ENCODE measurements at regions not wholly inside any gene's neighbourhood (a gene's known extent, or its start where the extent isn't known, plus 50 kb on each side); places are given as distances from the start of the nearest gene placed in this dataset.

GRCh38 chr2:12338946-12339697 is 377.6 kb upstream of the TRIB2 start:
- Mint-ChIP-seq H3K4me3 (no peak overlapping the region), H3K9me3 (no peaks in the 10 kb centered on the region), H3K36me3 (no peaks in the 10 kb centered on the region), H3K27ac (no peak overlapping the region), H3K27me3 (no peaks in the 10 kb centered on the region), H3K4me1 (ENCODE audit: low read depth) (peaks cover 8% of the 10 kb centered on the region)
- no peak for DNase-seq
- intact Hi-C loops (cut with micrococcal nuclease): no loop called here
- ChIA-PET POLR2A (interaction anchor here (0.6 kb wide), 1 partner anchor 477 kb away, joined by 3 read pairs; no protein-coding TSS in a partner anchor), CTCF (interaction anchor here (0.6 kb wide), 1 partner anchor 489 kb away, joined by 3 read pairs; no protein-coding TSS in a partner anchor)

DNA sequence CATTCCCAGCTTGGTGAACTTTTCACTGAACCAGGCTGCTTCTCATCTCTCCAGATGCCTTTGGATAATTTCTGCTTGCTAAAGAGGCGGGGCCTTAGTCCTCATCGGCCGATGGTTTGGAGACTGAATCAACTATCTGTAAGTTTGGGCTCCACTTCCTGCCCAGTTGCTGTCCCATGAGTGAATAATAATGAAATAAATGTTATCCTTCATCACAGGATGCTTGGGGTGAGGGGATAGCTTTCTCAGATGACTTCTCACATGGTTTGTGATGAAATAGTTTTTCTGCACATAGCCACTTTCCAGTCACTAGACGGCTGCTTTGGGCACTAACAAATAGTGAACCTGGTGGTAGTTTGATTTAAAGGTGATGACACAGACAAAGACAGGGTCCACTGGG is 376.6 kb upstream of the TRIB2 start:
- no peak overlapping the region for H3K4me3 Mint-ChIP-seq

DNA sequence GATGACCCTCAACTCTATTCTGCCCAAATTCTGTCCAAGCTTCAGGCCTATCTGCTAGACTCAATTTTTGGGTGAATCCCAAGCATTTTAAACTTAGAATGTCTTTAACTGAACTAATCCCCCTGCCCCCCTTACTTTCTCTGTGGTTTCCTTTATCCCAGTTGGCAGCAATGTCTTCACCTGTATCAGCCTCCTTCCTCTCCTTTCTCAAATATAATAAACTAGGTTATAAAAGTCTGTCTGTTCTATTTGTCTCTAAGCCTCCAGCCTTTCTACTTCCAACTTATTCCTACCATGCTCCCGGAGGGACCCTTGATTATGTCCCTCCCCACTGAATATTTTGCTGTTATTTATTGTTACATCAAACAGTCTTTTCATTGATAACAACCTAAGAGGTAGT is 375.5 kb upstream of the TRIB2 start:
- peaks cover 2% of the 10 kb centered on the region for H3K36me3 Mint-ChIP-seq
- no peak overlapping the region for H3K4me3 Mint-ChIP-seq
- ChIA-PET CTCF (no interaction called here), POLR2A (no interaction called here)
- DNase-seq: no peak
- H3K27ac Mint-ChIP-seq: no peak overlapping the region
- peaks cover 2% of the 10 kb centered on the region for H3K9me3 Mint-ChIP-seq
- intact Hi-C loops (cut with micrococcal nuclease): no loop called here
- H3K4me1 Mint-ChIP-seq (ENCODE audit: low read depth): no peaks in the 10 kb centered on the region
- H3K27me3 Mint-ChIP-seq: no peaks in the 10 kb centered on the region

More for the DNA sequence above, 376.6 kb upstream of the TRIB2 start:
- Mint-ChIP-seq H3K9me3 (peaks cover 2% of the 10 kb centered on the region), H3K36me3 (no peaks in the 10 kb centered on the region), H3K27ac (no peak overlapping the region), H3K4me1 (ENCODE audit: low read depth) (no peaks in the 10 kb centered on the region), H3K27me3 (no peaks in the 10 kb centered on the region)
- intact Hi-C loops (cut with micrococcal nuclease): no loop called here
- no peak for DNase-seq
- ChIA-PET CTCF (no interaction called here), POLR2A (no interaction called here)

DNA sequence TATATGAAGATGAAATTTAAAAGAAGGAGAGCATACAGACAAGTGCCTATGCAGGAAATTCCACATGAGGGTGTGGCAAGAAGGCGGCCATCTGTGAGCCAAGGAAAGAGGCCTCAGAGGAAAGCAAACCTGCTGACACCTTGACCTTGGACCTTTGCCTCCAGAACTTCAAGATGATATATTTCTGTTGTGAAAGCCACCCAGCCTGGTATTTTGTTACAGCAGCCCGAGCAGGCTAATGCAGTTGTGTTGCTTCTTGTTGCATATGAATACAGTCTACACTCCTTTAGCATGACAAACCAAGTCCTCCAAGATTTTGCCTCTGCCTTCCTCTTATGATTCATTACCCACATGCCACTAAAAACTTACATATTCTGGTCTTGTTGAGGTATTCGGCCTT is 374.8 kb upstream of the TRIB2 start:
- no peak for DNase-seq
- POLR2A ChIA-PET: no interaction called here
- Mint-ChIP-seq H3K36me3 (peaks cover 2% of the 10 kb centered on the region), H3K9me3 (peaks cover 2% of the 10 kb centered on the region), H3K4me3 (no peak overlapping the region), H3K27ac (no peak overlapping the region), H3K27me3 (no peaks in the 10 kb centered on the region), H3K4me1 (ENCODE audit: low read depth) (no peaks in the 10 kb centered on the region)
- intact Hi-C loops (cut with micrococcal nuclease): no loop called here
- CTCF ChIA-PET: no interaction called here

DNA sequence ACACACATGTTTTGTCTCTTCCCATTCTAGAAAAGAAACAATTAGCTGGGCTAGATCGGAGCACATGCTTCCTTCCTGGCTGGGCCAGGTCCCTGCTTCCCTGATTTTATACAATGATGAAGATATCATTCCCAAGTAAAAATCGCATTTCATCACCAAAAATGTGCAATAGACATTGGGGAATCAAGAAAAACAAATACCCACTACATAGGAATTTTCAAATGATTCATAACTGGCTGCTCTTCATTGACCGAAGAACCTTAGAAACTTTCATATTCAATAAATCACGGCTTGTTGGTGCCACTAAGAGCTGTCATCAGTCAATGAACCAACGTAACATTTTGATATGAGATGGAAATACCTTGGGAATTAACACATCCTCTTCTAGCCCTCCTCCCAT is 373.6 kb upstream of the TRIB2 start:
- no peak overlapping the region for H3K4me3 Mint-ChIP-seq
- no peaks in the 10 kb centered on the region for H3K4me1 Mint-ChIP-seq (ENCODE audit: low read depth)
- H3K9me3 Mint-ChIP-seq: peaks cover 2% of the 10 kb centered on the region
- H3K27ac Mint-ChIP-seq: no peak overlapping the region
- intact Hi-C loops (cut with micrococcal nuclease): no loop called here
- no peak for DNase-seq
- H3K27me3 Mint-ChIP-seq: no peaks in the 10 kb centered on the region
- CTCF ChIA-PET: no interaction called here
- H3K36me3 Mint-ChIP-seq: peaks cover 2% of the 10 kb centered on the region
- POLR2A ChIA-PET: no interaction called here

- no peak for DNase-seq
- H3K9me3 Mint-ChIP-seq: peaks cover 2% of the 10 kb centered on the region
- H3K27me3 Mint-ChIP-seq: no peaks in the 10 kb centered on the region
- no peak overlapping the region for H3K4me3 Mint-ChIP-seq
- intact Hi-C loops (cut with micrococcal nuclease): no loop called here
- ChIA-PET POLR2A (no interaction called here), CTCF (no interaction called here)
- H3K36me3 Mint-ChIP-seq: peaks cover 2% of the 10 kb centered on the region
- no peak overlapping the region for H3K27ac Mint-ChIP-seq
- H3K4me1 Mint-ChIP-seq (ENCODE audit: low read depth): no peaks in the 10 kb centered on the region
Observed at GRCh38 chr2:12347066-12347493, 369.7 kb upstream of the TRIB2 start.

GRCh38 chr2:12348216-12348615 is 368.5 kb upstream of the TRIB2 start:
- H3K27me3 Mint-ChIP-seq: no peaks in the 10 kb centered on the region
- H3K4me3 Mint-ChIP-seq: no peak overlapping the region
- CTCF ChIA-PET: no interaction called here
- H3K9me3 Mint-ChIP-seq: peaks cover 2% of the 10 kb centered on the region
- H3K27ac Mint-ChIP-seq: no peak overlapping the region
- DNase-seq: no peak
- intact Hi-C loops (cut with micrococcal nuclease): no loop called here
- peaks cover 2% of the 10 kb centered on the region for H3K36me3 Mint-ChIP-seq
- POLR2A ChIA-PET: no interaction called here
- no peaks in the 10 kb centered on the region for H3K4me1 Mint-ChIP-seq (ENCODE audit: low read depth)

GRCh38 chr2:12350821-12351220 is 365.9 kb upstream of the TRIB2 start:
- Mint-ChIP-seq H3K4me3 (no peak overlapping the region), H3K27ac (no peak overlapping the region), H3K36me3 (peaks cover under 1% of the 10 kb centered on the region), H3K27me3 (no peaks in the 10 kb centered on the region), H3K9me3 (no peaks in the 10 kb centered on the region), H3K4me1 (ENCODE audit: low read depth) (no peaks in the 10 kb centered on the region)
- intact Hi-C loops (cut with micrococcal nuclease): no loop called here
- CTCF ChIA-PET: no interaction called here
- DNase-seq: no peak
- POLR2A ChIA-PET: no interaction called here

DNA sequence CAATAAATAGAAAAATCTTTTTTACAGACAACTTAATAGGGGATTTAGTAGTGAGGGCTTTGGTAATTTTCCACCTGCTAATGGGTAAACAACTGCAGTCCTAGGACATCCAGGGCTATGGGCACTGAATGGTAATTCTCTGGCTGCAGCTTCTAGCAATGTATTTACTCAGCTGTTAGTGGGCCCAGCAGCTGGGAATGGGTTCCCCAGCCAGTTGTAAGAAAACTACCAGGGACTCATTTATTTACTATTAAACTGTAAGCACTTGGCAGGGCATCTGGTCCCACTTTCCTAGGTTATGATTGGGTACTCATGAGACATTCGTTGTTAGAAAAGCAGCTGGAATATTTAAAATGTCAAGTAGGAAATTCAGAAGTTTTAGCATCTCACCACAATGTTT is 363.8 kb upstream of the TRIB2 start:
- H3K4me3 Mint-ChIP-seq: no peak overlapping the region
- no peaks in the 10 kb centered on the region for H3K27me3 Mint-ChIP-seq
- H3K27ac Mint-ChIP-seq: no peak overlapping the region
- H3K36me3 Mint-ChIP-seq: no peaks in the 10 kb centered on the region
- POLR2A ChIA-PET: no interaction called here
- no peak for DNase-seq
- intact Hi-C loops (cut with micrococcal nuclease): no loop called here
- H3K9me3 Mint-ChIP-seq: no peaks in the 10 kb centered on the region
- CTCF ChIA-PET: no interaction called here
- no peaks in the 10 kb centered on the region for H3K4me1 Mint-ChIP-seq (ENCODE audit: low read depth)

DNA sequence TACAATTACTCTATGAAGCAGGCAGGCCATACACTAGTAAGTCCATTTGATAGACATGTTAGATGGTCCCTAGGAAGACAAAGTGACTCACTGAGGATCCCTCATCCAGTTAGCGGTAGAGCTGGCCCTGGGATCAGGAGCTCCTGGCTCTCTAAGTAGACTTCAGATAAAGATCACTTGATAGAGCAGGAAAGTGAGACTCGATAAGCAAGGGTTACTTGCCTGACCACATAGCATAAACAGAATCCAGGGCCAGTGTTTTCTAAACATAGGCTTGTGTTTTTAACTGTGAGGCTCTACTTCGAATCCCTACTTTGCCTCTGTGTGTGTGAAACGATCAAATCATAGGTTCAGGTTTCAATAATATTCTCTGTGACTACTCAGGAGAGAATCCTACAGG is 355.2 kb upstream of the TRIB2 start:
- Mint-ChIP-seq H3K27ac (no peak overlapping the region), H3K27me3 (no peaks in the 10 kb centered on the region), H3K4me1 (ENCODE audit: low read depth) (no peaks in the 10 kb centered on the region), H3K4me3 (no peak overlapping the region), H3K9me3 (peaks cover 7% of the 10 kb centered on the region), H3K36me3 (peaks cover 4% of the 10 kb centered on the region)
- no peak for DNase-seq
- POLR2A ChIA-PET: no interaction called here
- CTCF ChIA-PET: no interaction called here
- intact Hi-C loops (cut with micrococcal nuclease): no loop called here

DNA sequence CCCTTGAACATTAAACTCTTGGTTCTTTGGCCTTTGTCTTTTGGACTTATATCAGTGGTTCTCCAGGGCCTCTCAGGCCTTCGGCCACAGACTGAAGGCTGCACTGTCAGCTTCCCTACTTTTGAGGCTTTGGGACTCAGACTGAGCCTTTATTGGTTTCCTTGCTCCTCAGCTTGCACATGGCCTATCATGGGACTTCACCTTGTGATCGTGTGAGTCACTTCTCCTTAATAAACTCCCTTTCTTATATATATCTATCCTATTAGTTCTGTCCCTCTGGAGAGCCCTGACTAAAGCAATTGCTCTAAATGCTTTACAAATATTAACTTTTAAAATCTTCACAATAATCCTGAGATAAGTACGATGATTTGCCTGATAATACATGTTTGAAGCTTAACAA is 353.6 kb upstream of the TRIB2 start:
- Mint-ChIP-seq H3K9me3 (peaks cover 7% of the 10 kb centered on the region), H3K4me3 (no peak overlapping the region), H3K4me1 (ENCODE audit: low read depth) (no peaks in the 10 kb centered on the region), H3K36me3 (peaks cover 4% of the 10 kb centered on the region), H3K27ac (no peak overlapping the region), H3K27me3 (no peaks in the 10 kb centered on the region)
- intact Hi-C loops (cut with micrococcal nuclease): no loop called here
- POLR2A ChIA-PET: no interaction called here
- CTCF ChIA-PET: no interaction called here
- no peak for DNase-seq

DNA sequence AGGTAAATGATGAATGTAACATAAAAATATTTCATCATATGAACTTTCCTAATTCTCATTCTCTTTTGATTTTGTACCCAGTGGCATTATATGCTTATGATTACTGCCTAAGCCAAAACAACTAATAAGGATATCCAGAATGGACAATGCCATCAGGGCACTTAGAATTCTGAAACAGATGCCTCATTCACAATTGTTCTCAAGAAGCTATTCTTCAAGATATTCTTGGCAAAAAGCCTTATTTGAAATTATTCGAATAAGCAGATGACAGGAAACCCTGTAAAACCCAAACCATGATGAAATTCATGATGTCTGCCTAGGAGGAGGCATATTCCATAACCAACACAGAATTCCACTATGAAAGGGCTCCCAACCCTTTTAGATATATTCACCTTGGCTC is 353.2 kb upstream of the TRIB2 start:
- intact Hi-C loops (cut with micrococcal nuclease): no loop called here
- Mint-ChIP-seq H3K9me3 (peaks cover 7% of the 10 kb centered on the region), H3K4me1 (ENCODE audit: low read depth) (no peaks in the 10 kb centered on the region), H3K4me3 (no peak overlapping the region), H3K27me3 (no peaks in the 10 kb centered on the region), H3K27ac (no peak overlapping the region), H3K36me3 (peaks cover 4% of the 10 kb centered on the region)
- POLR2A ChIA-PET: no interaction called here
- DNase-seq: no peak
- CTCF ChIA-PET: no interaction called here

- Mint-ChIP-seq H3K27ac (no peak overlapping the region), H3K4me1 (ENCODE audit: low read depth) (no peaks in the 10 kb centered on the region), H3K4me3 (no peak overlapping the region), H3K36me3 (peaks cover 4% of the 10 kb centered on the region), H3K27me3 (no peaks in the 10 kb centered on the region), H3K9me3 (peaks cover 7% of the 10 kb centered on the region)
- no peak for DNase-seq
- ChIA-PET CTCF (no interaction called here), POLR2A (no interaction called here)
- intact Hi-C loops (cut with micrococcal nuclease): no loop called here
Observed at GRCh38 chr2:12369566-12369965, 347.2 kb upstream of the TRIB2 start.

Measured in activated CD4-positive, alpha-beta memory T cell treated with anti-CD3 and anti-CD28 coated beads for 36 hours (primary cell).